Transverse colon (tissue), 4 donors: ENCODE measurements at regions not wholly inside any gene's neighbourhood (a gene's known extent, or its start where the extent isn't known, plus 50 kb on each side); places are given as distances from the start of the nearest gene placed in this dataset.

Experiments used
- CTCF ChIP-seq, 5 experiments: fragments of 200-600 bp in 3 of 5; fragments of 450-650 bp in 2 of 5; sonication (generic) in 3 of 5; IDR thresholded peaks; 1 replicate in 2 of 5; 2 replicates in 3 of 5; pipeline ENCODE4 v1.5.1; 2016 to 2017; ENCODE audit warnings: antibody characterized with exemption in 5 of 5, inconsistent platforms in 3 of 5, mild to moderate bottlenecking in 2 of 5, moderate library complexity in 1 of 5
- POLR2A ChIP-seq: fragments of 450-650 bp; IDR thresholded peaks from one replicate; pipeline ENCODE4 v1.6.1; 2016; ENCODE audit warnings: antibody characterized with exemption, mild to moderate bottlenecking, moderate library complexity
- POLR2AphosphoS5 ChIP-seq, 3 donors: sonication (generic); formaldehyde crosslinking; IDR thresholded peaks; one replicate each; pipeline ENCODE4 v1.6.1; 2016; ENCODE audit warnings: antibody characterized with exemption in 3 of 3

- TF ChIP-seq CTCF (IDR thresholded peaks at IDR 0.05) (no peak), POLR2A (no peak), POLR2AphosphoS5 (IDR thresholded peaks at IDR 0.05) (no peak)
Measured at GRCh38 chr2:71940695-71941094, 207.0 kb downstream of the CYP26B1 start.
